ENCODE measurements at regions not wholly inside any gene's neighbourhood (a gene's known extent, or its start where the extent isn't known, plus 50 kb on each side); places are given as distances from the start of the nearest gene placed in this dataset.

DNA sequence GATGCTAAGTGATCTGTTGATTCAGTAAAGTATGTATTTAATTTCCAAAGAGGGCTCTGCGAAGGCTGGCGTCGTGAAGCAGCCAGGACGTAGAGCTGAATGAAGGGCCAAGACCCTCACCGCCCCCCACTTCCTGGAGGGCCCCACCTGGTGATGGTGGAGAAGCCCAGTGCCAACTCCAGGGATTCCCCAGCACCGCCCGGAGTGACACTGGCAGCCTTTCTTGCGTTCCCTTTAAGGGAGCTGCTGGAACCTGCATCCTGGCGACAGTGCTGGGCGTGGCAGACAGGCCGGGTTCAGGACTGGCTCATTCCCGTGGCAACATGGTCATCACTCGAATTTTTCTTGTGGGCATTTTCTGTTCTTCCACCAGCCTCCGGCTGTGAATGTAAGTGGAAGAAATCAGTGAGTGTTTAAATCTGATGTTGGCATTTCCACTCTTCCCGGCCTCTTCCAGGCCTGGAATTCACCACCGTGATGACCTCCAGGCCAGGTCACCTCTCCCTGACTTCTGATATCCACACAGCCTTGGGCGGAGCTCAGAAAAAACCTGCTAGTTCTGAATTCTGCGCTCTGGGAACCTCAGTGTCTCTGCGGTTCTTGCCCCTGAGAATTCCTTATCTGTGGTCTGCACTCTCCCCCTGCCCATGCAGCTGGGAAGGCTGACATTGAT lies 57.4 kb upstream of the DACT2 start:
- no peak for TF ChIP-seq CTCF (IDR thresholded peaks at IDR 0.05)
- no peak for TF ChIP-seq EP300 (IDR thresholded peaks at IDR 0.05)
